OCI-LY7 (cell line): ENCODE measurements at regions not wholly inside any gene's neighbourhood (a gene's known extent, or its start where the extent isn't known, plus 50 kb on each side); places are given as distances from the start of the nearest gene placed in this dataset.

ENCODE experiments used
- BruUV-seq: library from RNA; stranded (reverse); fragments of 400-500 nt; replicated peaks from 2 replicates; lab custom pipeline; 2021; lab: Mats Ljungman, UMichigan
- CTCF ChIA-PET: fragments of 300-600 bp; sonication (Branson Sonifier 250); formaldehyde crosslinking; loops from one replicate; lab custom pipeline; 2022; ENCODE audit warnings: antibody characterized with exemption; ENCODE audit not compliant: unreplicated experiment; lab: Charles Lee
- POLR2A ChIA-PET: fragments of 300-600 bp; sonication (Branson Sonifier 250); formaldehyde crosslinking; loops from one replicate; lab custom pipeline; 2022; ENCODE audit warnings: antibody characterized with exemption; lab: Charles Lee
- DNase-seq: peaks from one replicate; pipeline ENCODE4 v3.0.0-alpha.2; 2015; ENCODE audit warnings: low spot score
- H2AFZ ChIP-seq: fragments of 200-600 bp; sonication (generic), shearing (Covaris generic); 2 replicates; pipeline ENCODE4 v1.6.1; 2014; ENCODE audit warnings: mild to moderate bottlenecking, antibody characterized with exemption, low read length, moderate library complexity
- H3K27ac ChIP-seq: fragments of 200-600 bp; sonication (generic); 2 replicates; pipeline ENCODE4 v1.5.1; 2014; ENCODE audit warnings: mixed run types, low read depth, mild to moderate bottlenecking, moderate library complexity, low read length, inconsistent platforms; ENCODE audit not compliant: poor library complexity, severe bottlenecking
- H3K36me3 ChIP-seq: fragments of 200-600 bp; sonication (generic); 2 replicates; pipeline ENCODE4 v1.6.1; 2014; ENCODE audit warnings: mild to moderate bottlenecking, antibody characterized with exemption, low read length, moderate library complexity, mixed read lengths; ENCODE audit not compliant: insufficient read depth
- H3K4me1 ChIP-seq: fragments of 200-600 bp; sonication (generic); 2 replicates; pipeline ENCODE4 v1.5.1; 2014; ENCODE audit warnings: mild to moderate bottlenecking, low read length; ENCODE audit not compliant: insufficient read depth, poor library complexity, severe bottlenecking
- H3K4me2 ChIP-seq: fragments of 200-600 bp; sonication (generic); 2 replicates; pipeline ENCODE4 v1.6.1; 2014; ENCODE audit warnings: mild to moderate bottlenecking, low read length
- H3K4me3 ChIP-seq: fragments of 200-600 bp; sonication (generic); 2 replicates; pipeline ENCODE4 v1.5.1; 2014; ENCODE audit warnings: mild to moderate bottlenecking, low read depth, low read length; ENCODE audit not compliant: poor library complexity, severe bottlenecking
- H3K79me2 ChIP-seq: fragments of 200-600 bp; sonication (generic); 2 replicates; pipeline ENCODE4 v1.6.1; 2016; ENCODE audit warnings: low read depth, mild to moderate bottlenecking, low read length, moderate library complexity, mixed read lengths; ENCODE audit not compliant: insufficient read depth
- H3K9me2 ChIP-seq: fragments of 200-600 bp; sonication (generic); 2 replicates; pipeline ENCODE4 v1.6.1; 2016; ENCODE audit warnings: mild to moderate bottlenecking, low read length, mixed read lengths; ENCODE audit not compliant: insufficient read depth
- H3K9me3 ChIP-seq: fragments of 200-600 bp; sonication (generic); 2 replicates; pipeline ENCODE4 v1.6.1; 2014; ENCODE audit warnings: mild to moderate bottlenecking, mixed run types, low read length, mixed read lengths
- H4K20me1 ChIP-seq: fragments of 200-600 bp; sonication (generic); 2 replicates; pipeline ENCODE4 v1.6.1; 2014; ENCODE audit warnings: mild to moderate bottlenecking, antibody characterized with exemption, low read length, moderate library complexity, mixed read lengths; ENCODE audit not compliant: insufficient read depth
- CTCF ChIP-seq: fragments of 200-600 bp; sonication (generic); conservative IDR thresholded peaks from 2 replicates; pipeline ENCODE4 v1.5.1; 2014; ENCODE audit warnings: mild to moderate bottlenecking, antibody characterized with exemption, low read length, moderate library complexity, mixed read lengths
- EZH2phosphoT487 ChIP-seq: fragments of 200-600 bp; sonication (generic); IDR thresholded peaks from 2 replicates; pipeline ENCODE4 v1.6.1; 2018; ENCODE audit warnings: low read depth, borderline replicate concordance, mild to moderate bottlenecking, mixed run types, antibody characterized with exemption, low read length, moderate library complexity, mixed read lengths
- intact Hi-C: fragments of 100-400 bp; cut with micrococcal nuclease; formaldehyde crosslinking; loops from one replicate; pipeline ENCODE4 v1.10.0; 2022; ENCODE audit not compliant: unreplicated experiment

DNA sequence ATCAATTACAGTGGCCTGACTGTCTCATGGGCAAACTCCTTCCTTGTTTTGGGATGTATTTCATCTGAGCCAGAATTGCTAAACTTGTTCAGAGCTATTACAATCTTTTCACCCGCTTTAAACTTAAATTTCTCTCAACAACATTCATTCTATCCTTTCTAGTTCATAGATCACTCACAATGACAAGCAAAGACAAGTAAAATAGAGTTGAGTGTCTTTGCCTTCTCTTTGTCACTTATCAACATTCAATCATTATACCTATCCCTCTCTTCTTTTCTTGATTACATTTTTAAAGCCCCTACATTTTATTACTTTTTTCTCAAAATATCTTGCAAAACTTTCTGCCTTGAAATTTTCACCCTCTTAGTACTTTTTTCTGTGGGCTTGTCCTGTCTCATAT is 1113.1 kb downstream of the PCDH17 start:
- Histone ChIP-seq H3K4me1 (no peaks in the 10 kb centered on the region), H3K4me3 (no peak overlapping the region), H3K36me3 (no peaks in the 10 kb centered on the region), H3K9me3 (no peaks in the 10 kb centered on the region), H4K20me1 (no peaks in the 10 kb centered on the region; the same call in 1 of the 2 replicates), H2AFZ (no peak overlapping the region), H3K27ac (no peak overlapping the region), H3K79me2 (no peaks in the 10 kb centered on the region), H3K4me2 (no peak overlapping the region), H3K9me2 (no peaks in the 10 kb centered on the region)
- TF ChIP-seq EZH2phosphoT487 (no peak), CTCF (no peak)
- BruUV-seq, result no TSS peak
- intact Hi-C loops, result no loop called here
- DNase-seq, result no peak
- ChIA-PET CTCF (no interaction called here), POLR2A (no interaction called here)

DNA sequence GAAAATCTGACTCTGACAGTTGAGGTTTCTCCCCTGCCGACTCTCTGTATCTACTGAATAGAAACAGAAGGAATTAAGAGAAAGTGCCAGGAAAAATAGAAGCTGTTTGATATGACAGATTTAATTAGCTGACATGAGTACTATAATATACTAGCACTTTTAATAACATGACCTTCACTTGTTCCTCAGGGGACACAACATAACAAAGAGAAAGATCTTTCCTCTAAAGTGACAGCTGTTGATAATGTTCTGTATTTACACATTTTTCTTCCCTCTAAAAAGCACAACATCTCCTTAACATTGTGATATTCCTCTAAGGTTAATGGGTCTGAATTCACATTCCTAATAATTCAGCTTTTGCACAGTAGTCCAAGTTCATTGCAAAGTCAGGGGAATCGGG is 1136.0 kb downstream of the PCDH17 start:
- no TSS peak for BruUV-seq
- Histone ChIP-seq H3K9me2 (no peaks in the 10 kb centered on the region), H4K20me1 (no peaks in the 10 kb centered on the region), H3K36me3 (no peaks in the 10 kb centered on the region), H3K27ac (no peak overlapping the region), H3K79me2 (no peaks in the 10 kb centered on the region), H3K4me2 (no peak overlapping the region), H3K9me3 (no peaks in the 10 kb centered on the region), H3K4me1 (no peaks in the 10 kb centered on the region), H3K4me3 (no peak overlapping the region), H2AFZ (no peak overlapping the region)
- no peak for TF ChIP-seq EZH2phosphoT487
- TF ChIP-seq CTCF, result no peak
- ChIA-PET CTCF (no interaction called here), POLR2A (no interaction called here)
- DNase-seq, result no peak
- intact Hi-C loops, result no loop called here

DNA sequence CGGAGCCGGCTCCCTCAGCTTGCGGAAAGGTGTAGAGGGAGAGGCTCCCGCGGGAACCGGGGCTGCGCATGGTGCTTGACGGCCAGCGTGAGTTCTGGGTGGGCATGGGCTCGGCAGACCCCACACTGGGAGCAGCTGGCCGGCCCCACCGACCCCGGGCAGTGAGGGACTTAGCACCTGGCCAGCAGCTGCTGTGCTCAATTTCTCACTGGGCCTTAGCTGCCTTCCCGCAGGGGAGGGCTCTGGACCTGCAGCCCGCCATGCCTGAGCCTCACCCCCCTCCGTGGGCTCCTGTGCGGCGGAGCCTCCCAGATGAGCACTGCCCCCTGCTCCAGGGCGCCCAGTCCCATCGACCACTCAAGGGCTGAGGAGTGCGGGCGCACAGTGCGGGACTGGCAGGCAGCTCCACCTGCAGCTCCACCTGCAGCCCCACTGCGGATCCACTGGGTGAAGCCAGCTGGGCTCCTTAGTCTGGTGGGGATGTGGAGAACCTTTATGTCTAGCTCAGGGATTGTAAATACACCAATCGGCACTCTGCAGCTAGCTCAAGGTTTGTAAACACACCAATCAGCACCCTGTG is 1141.8 kb downstream of the PCDH17 start:
- H3K9me3 ChIP-seq, result 0 out of 2 replicates have a peak, but pooled peaks cover 4% of the 10 kb centered on the region
- no peak overlapping the region for H2AFZ ChIP-seq
- intact Hi-C loops, result no loop called here
- no peaks in the 10 kb centered on the region for H3K9me2 ChIP-seq
- TF ChIP-seq CTCF (no peak), EZH2phosphoT487 (no peak)
- no peaks in the 10 kb centered on the region for H3K36me3 ChIP-seq
- H4K20me1 ChIP-seq, result no peaks in the 10 kb centered on the region
- POLR2A ChIA-PET, result interaction anchor here (0.7 kb wide), 1 partner anchor 340 kb away, joined by 3 read pairs; no protein-coding TSS in a partner anchor
- BruUV-seq, result no TSS peak
- no peak overlapping the region for H3K4me3 ChIP-seq
- H3K4me1 ChIP-seq, result no peaks in the 10 kb centered on the region
- H3K79me2 ChIP-seq, result no peaks in the 10 kb centered on the region
- DNase-seq, result no peak
- CTCF ChIA-PET, result no interaction called here
- no peak overlapping the region for H3K27ac ChIP-seq
- no peak overlapping the region for H3K4me2 ChIP-seq
